WERI-Rb-1 (cell line): ENCODE measurements at regions not wholly inside any gene's neighbourhood (a gene's known extent, or its start where the extent isn't known, plus 50 kb on each side); places are given as distances from the start of the nearest gene placed in this dataset.

Experiments
- DNase-seq: peaks from one replicate; pipeline ENCODE4 v3.0.0-alpha.2; 2020
- H3K27ac ChIP-seq: fragments of 250-450 bp; sonication (Bioruptor Pico); 2 replicates; pipeline ENCODE4 v1.5.1; 2020; ENCODE audit warnings: mild to moderate bottlenecking, moderate library complexity
- H3K27me3 ChIP-seq: fragments of 250-450 bp; sonication (Bioruptor Pico); 2 replicates; pipeline ENCODE4 v1.5.1; 2021; ENCODE audit warnings: mild to moderate bottlenecking, low read depth, moderate library complexity; ENCODE audit not compliant: insufficient read depth, severe bottlenecking
- H3K36me3 ChIP-seq: fragments of 250-450 bp; sonication (Bioruptor Pico); 2 replicates; pipeline ENCODE4 v1.5.1; 2020; ENCODE audit warnings: mild to moderate bottlenecking, moderate library complexity
- H3K4me3 ChIP-seq: 2 replicates; pipeline ENCODE4 v1.5.1; 2011; ENCODE audit warnings: low read depth, mild to moderate bottlenecking, control low read depth, low read length
- H3K9me3 ChIP-seq: fragments of 250-450 bp; sonication (Bioruptor Pico); 2 replicates; pipeline ENCODE4 v1.5.1; 2021; ENCODE audit warnings: mild to moderate bottlenecking, moderate library complexity; ENCODE audit not compliant: severe bottlenecking
- TF ChIP-seq, protein P1 (sequence below): IDR thresholded peaks from 2 replicates; pipeline ENCODE4 v1.5.1; 2011; ENCODE audit warnings: low read depth, mild to moderate bottlenecking, control low read depth, inconsistent platforms, low read length

DNA sequence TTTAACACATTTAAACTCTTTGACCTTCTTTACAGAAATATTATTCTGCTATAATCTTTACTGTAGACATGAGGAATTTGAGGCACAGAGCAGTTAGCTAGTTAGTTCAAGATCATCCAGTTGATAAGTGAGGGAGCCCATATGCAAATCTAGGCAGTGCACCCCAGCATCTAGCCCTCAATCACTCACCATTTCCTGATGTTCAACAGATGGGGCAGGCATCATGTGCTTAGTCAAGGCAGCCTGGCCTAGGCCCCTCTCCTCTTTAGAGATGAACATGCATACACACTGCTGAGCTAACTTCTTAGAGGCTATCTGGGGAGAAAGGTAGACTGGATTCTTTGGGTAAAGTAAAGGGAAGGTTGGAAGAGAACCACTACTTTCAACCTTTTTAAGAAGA lies 206.8 kb upstream of the SLC24A2 start:
- TF ChIP-seq, protein P1, sequence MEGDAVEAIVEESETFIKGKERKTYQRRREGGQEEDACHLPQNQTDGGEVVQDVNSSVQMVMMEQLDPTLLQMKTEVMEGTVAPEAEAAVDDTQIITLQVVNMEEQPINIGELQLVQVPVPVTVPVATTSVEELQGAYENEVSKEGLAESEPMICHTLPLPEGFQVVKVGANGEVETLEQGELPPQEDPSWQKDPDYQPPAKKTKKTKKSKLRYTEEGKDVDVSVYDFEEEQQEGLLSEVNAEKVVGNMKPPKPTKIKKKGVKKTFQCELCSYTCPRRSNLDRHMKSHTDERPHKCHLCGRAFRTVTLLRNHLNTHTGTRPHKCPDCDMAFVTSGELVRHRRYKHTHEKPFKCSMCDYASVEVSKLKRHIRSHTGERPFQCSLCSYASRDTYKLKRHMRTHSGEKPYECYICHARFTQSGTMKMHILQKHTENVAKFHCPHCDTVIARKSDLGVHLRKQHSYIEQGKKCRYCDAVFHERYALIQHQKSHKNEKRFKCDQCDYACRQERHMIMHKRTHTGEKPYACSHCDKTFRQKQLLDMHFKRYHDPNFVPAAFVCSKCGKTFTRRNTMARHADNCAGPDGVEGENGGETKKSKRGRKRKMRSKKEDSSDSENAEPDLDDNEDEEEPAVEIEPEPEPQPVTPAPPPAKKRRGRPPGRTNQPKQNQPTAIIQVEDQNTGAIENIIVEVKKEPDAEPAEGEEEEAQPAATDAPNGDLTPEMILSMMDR = no peak

DNA sequence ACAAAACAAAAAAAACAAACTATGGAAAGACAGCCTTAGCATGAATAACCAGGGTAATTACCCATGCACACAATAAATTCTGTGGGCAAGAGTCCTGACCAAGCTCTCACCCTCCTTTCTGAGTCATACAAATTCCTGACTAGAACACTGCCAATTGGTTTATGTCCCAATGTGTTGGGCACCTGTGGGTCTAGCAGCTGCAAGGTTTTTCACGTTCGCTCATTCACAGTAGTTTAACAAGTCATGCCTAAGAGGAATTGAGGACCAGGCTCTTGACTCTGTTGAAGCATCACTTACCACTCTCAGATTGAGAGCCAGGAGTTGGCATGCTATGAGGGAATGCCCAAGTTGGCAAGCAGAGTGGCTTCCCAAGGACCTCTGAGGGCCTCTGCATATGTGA lies 205.5 kb upstream of the SLC24A2 start:
- TF ChIP-seq, protein P1 = no peak
- no peaks in the 10 kb centered on the region for H3K9me3 ChIP-seq
- no peak overlapping the region for H3K4me3 ChIP-seq
- no peak overlapping the region for H3K27ac ChIP-seq
- no peaks in the 10 kb centered on the region for H3K36me3 ChIP-seq
- DNase-seq = no peak
- H3K27me3 ChIP-seq = no peaks in the 10 kb centered on the region

More for the DNA sequence above, 206.8 kb upstream of the SLC24A2 start:
- no peak for DNase-seq
- Histone ChIP-seq H3K4me3 (no peak overlapping the region), H3K27ac (no peak overlapping the region), H3K27me3 (no peaks in the 10 kb centered on the region), H3K36me3 (no peaks in the 10 kb centered on the region), H3K9me3 (no peaks in the 10 kb centered on the region)

- H3K27me3 ChIP-seq = no peaks in the 10 kb centered on the region
- peak; percentile 25 for DNase-seq
- H3K4me3 ChIP-seq = no peak overlapping the region
- H3K9me3 ChIP-seq = no peaks in the 10 kb centered on the region
- H3K27ac ChIP-seq = no peak overlapping the region
- TF ChIP-seq, protein P1 = no peak
- no peaks in the 10 kb centered on the region for H3K36me3 ChIP-seq
These were observed 203.7 kb upstream of the SLC24A2 start for GRCh38 chr9:19992556-19992955.

GRCh38 chr9:19989213-19989612 lies 200.4 kb upstream of the SLC24A2 start:
- Histone ChIP-seq H3K27me3 (no peaks in the 10 kb centered on the region), H3K9me3 (peaks cover 2% of the 10 kb centered on the region), H3K36me3 (no peaks in the 10 kb centered on the region), H3K4me3 (no peak overlapping the region), H3K27ac (no peak overlapping the region)
- TF ChIP-seq, protein P1 = no peak
- DNase-seq = no peak

- Histone ChIP-seq H3K27me3 (no peaks in the 10 kb centered on the region), H3K4me3 (no peak overlapping the region), H3K27ac (peak overlapping the region; percentile 73), H3K36me3 (no peaks in the 10 kb centered on the region), H3K9me3 (peaks cover 5% of the 10 kb centered on the region)
- TF ChIP-seq, protein P1 = no peak
- DNase-seq = peak; percentile 58
These were observed 199.4 kb upstream of the SLC24A2 start for GRCh38 chr9:19988281-19988680.

- no peaks in the 10 kb centered on the region for H3K36me3 ChIP-seq
- DNase-seq = no peak
- no peak overlapping the region for H3K27ac ChIP-seq
- no peak overlapping the region for H3K4me3 ChIP-seq
- H3K27me3 ChIP-seq = no peaks in the 10 kb centered on the region
- H3K9me3 ChIP-seq = peaks cover 5% of the 10 kb centered on the region
- TF ChIP-seq, protein P1 = no peak
These were observed 196.2 kb upstream of the SLC24A2 start for GRCh38 chr9:19985081-19985480.
